ENCODE measurements at regions not wholly inside any gene's neighbourhood (a gene's known extent, or its start where the extent isn't known, plus 50 kb on each side); places are given as distances from the start of the nearest gene placed in this dataset.

GRCh38 chr21:15472108-15473040 is 257.4 kb upstream of the USP25 start:
- TF ChIP-seq EZH2phosphoT487 (IDR thresholded peaks at IDR 0.05; ENCODE audit: borderline replicate concordance, low read depth, low read length) = no peak
- no peak for TF ChIP-seq CTCF (conservative IDR thresholded peaks at IDR 0.05; ENCODE audit: low read length)

Measured in OCI-LY7 (cell line).